Esophagus squamous epithelium (tissue), 4 donors: ENCODE measurements at regions not wholly inside any gene's neighbourhood (a gene's known extent, or its start where the extent isn't known, plus 50 kb on each side); places are given as distances from the start of the nearest gene placed in this dataset.

Source experiments
- POLR2A ChIP-seq, 4 donors: fragments of 450-650 bp; IDR thresholded peaks; one replicate each; pipeline ENCODE4 v1.6.1; 2017; ENCODE audit warnings: antibody characterized with exemption in 4 of 4, mild to moderate bottlenecking in 4 of 4, moderate library complexity in 3 of 4
- TF ChIP-seq, protein P1 (sequence below), 6 experiments: fragments of 450-650 bp in 4 of 6; fragments of 200-600 bp in 2 of 6; sonication (generic) in 2 of 6; IDR thresholded peaks; one replicate each; pipeline ENCODE4 v1.5.1; 2016 to 2019; ENCODE audit warnings: antibody characterized with exemption in 6 of 6, mild to moderate bottlenecking in 4 of 6, moderate library complexity in 4 of 6

DNA sequence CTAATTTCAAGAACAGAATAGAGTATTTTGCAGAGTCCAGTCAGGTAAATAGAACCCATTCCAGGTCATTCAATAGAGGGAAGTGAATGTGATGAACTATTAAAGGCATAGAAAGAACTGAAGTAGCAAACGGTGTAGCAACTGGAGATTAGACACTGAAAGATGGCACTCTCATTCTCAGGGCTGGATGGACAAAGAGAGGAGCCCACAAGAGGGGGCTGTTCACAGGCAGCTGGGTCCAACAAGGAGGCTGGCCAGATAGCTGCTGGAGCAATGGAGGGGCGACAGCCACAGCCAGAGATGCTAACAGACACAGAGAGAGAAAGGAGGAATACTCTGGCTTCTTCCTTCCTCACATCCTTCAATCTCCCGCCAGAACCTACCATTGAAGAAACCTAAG, 93.1 kb upstream of the SMARCA2 start:
- TF ChIP-seq, protein P1, sequence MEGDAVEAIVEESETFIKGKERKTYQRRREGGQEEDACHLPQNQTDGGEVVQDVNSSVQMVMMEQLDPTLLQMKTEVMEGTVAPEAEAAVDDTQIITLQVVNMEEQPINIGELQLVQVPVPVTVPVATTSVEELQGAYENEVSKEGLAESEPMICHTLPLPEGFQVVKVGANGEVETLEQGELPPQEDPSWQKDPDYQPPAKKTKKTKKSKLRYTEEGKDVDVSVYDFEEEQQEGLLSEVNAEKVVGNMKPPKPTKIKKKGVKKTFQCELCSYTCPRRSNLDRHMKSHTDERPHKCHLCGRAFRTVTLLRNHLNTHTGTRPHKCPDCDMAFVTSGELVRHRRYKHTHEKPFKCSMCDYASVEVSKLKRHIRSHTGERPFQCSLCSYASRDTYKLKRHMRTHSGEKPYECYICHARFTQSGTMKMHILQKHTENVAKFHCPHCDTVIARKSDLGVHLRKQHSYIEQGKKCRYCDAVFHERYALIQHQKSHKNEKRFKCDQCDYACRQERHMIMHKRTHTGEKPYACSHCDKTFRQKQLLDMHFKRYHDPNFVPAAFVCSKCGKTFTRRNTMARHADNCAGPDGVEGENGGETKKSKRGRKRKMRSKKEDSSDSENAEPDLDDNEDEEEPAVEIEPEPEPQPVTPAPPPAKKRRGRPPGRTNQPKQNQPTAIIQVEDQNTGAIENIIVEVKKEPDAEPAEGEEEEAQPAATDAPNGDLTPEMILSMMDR (IDR thresholded peaks at IDR 0.05) = no peak
- TF ChIP-seq POLR2A (IDR thresholded peaks at IDR 0.05) = no peak
